H1 (cell line): ENCODE measurements at regions not wholly inside any gene's neighbourhood (a gene's known extent, or its start where the extent isn't known, plus 50 kb on each side); places are given as distances from the start of the nearest gene placed in this dataset.

Source experiments
- HDAC2 ChIP-seq, 2 experiments: fragments of 300-600 bp in 1 of 2; sonication (generic) in 1 of 2; IDR thresholded peaks; 2 replicates each; pipeline ENCODE4 v1.6.1; 2011 to 2012; ENCODE audit warnings: low read depth in 2 of 2, low read length in 2 of 2, mild to moderate bottlenecking in 2 of 2, moderate library complexity in 2 of 2, borderline replicate concordance in 1 of 2, inconsistent platforms in 1 of 2
- MAFK ChIP-seq: IDR thresholded peaks from 2 replicates; pipeline ENCODE4 v1.6.1; 2012; ENCODE audit warnings: low read depth, mild to moderate bottlenecking, improper control_type of control experiment, low read length
- SP2 ChIP-seq: IDR thresholded peaks from 2 replicates; pipeline ENCODE4 v1.6.1; 2012; ENCODE audit warnings: mild to moderate bottlenecking, low read length, inconsistent platforms

DNA sequence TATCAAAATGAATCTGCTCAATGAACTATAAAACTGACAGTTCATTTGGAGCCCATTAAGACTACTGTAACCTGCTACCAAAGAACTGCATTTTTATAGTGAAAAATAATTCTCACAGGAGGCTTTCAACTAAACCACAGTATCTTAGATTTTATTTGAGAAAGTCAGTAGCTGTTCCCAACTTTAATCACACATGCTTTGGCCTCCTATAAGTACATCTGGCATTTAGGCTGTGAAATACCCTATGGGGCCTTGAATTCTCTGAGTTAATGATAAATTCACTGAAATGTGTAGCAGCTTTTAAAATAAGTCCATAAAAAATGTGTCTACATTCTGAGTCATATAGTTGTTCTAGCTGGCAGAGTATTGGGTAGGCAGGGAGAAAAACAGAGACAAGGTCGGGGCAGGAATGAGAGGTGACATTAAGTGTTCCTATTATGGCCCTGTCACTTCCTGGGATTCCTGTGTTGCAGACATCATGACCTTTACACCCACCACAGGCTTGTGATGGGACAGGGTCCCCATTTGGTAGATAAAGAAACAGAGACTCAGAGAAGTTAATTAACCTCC is 588.8 kb downstream of the REEP3 start (continued):
- TF ChIP-seq MAFK (no peak), SP2 (no peak), HDAC2 (IDR thresholded peaks at IDR 0.05; ENCODE audit: borderline replicate concordance in 1 of 2, low read depth in 2 of 2, low read length in 2 of 2) (no peak)
